GDM1 (cell line): ENCODE measurements at regions not wholly inside any gene's neighbourhood (a gene's known extent, or its start where the extent isn't known, plus 50 kb on each side); places are given as distances from the start of the nearest gene placed in this dataset.
"Not testable (repeated sequence)": the region's sequence is repeated elsewhere in the genome, so short reads cannot be mapped to it uniquely, and the experiment has no call there.

Experiments used
- DNase-seq: peaks from one replicate; lab custom pipeline; 2025; lab: John Stamatoyannopoulos, UW

DNA sequence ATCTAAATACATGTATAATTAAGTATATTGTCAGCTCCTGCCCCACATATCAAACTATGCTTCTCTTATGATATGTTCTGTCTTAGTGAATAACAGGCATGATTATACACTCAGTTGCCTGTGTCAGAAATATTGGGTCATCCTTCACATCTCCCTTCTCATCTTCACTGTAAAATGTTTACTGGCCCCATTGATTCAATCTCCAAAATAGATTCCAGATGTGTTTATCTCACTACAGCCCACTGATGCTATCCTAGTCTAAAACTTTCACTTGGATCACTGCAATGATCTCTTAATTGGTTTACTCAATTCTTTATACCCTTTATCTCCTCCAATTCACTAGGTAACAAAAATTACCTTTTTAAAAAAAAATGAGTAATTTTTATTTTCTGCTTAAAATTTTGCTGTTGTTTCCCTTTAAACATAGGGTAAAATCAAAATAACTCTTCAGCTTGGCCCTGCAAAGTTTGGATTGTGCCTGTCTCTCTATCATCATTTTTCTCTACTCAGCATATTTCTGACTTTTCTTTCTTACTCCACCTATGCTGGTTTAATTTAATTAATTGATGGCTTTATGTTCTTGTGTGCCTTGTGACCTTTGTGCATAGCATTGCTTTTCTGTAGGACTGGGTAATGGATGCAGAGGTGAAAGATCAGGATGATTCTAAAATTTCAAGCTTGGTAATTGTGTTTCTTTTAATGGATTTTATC is 233.9 kb upstream of the FOXP2 start:
- no peak for DNase-seq

DNA sequence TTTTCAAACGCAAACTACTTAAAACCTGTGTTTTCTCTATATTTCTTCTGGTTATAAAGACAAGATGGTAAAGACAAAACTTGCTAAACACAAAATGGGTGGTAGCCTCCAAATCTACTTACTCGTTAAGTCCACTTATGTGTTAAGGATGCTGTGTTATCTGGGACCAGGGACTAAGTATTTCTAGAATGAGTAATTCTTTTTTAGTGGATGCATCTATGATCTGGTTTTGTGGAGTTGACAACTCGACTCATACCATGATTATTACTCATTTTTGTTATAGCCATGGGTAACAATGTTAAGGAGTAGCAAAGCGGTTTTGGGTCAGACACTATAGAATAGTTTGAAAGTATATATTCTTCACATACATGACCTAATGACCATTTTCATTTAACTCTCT is 239.5 kb upstream of the FOXP2 start:
- DNase-seq, result no peak

DNA sequence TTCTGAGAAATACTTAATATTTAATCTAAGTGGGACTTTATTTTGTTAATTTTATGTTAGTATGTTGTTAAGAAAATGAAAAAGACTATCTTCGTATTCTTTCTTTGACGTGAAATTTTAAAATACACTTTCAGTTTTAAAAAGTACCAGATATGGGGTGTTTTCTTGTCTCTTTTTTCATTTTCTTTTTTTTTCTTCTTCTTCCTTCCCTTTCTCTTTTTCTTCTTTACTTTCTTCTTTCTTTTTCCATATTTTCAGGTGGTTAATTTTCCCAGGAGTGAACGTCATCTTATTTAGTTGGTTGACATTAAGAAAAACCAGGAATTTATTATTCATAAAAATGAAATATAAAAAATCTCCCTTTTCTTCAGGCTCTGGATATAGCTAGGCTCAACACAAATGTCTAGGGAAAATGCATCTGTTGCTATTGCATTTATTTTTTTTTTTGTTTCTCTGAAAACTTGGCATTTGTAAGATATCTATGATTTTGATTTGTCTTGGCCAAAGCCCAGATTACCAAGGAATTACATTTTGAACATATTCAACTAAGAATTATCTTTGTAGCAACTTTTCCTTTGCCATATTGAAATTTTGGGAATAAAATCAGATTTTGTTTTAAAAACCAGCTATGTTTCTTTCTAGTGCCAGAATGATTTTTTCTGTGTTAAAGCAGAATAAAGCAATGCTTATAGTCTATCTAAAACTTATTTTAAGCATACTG is 241.3 kb upstream of the FOXP2 start:
- DNase-seq, result no peak

DNA sequence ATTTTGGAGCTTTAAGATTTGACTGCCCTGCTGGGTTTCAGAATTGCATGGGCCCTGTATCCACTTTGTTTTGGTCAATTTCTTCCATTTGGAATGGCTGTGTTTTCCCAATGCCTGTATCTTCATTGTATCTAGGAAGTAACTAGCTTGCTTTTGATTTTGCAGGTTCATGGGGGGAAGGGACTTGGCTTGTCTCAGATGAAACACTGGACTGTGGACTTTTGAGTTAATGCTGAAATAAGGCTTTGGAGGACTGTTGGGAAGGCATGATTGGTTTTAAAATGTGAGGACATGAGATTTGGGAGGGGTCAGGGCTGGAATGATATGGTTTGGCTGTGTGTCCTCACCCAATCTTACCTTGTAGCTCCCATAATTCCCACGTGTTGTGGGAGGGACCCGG is 245.2 kb upstream of the FOXP2 start:
- DNase-seq, result not testable (repeated sequence)

DNA sequence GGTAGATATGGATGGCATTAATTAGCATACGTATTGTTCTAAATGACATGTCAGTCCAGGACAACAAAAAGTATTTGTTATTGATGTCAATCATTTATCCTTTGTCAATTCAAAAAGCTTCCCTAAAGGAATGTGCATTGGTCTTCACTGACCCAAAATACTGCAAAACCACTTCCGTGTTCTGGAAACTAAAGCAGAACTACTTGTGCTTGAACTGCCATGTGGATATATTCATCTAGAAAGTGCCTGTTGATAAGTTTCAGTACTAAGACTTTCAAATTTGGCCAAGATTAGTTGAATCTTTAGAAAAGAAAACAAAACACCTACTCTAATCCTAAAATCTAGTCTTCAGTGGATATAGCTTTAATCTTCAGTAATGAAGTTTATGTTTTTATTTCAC is 242.1 kb upstream of the PPP1R3A start:
- no peak for DNase-seq

DNA sequence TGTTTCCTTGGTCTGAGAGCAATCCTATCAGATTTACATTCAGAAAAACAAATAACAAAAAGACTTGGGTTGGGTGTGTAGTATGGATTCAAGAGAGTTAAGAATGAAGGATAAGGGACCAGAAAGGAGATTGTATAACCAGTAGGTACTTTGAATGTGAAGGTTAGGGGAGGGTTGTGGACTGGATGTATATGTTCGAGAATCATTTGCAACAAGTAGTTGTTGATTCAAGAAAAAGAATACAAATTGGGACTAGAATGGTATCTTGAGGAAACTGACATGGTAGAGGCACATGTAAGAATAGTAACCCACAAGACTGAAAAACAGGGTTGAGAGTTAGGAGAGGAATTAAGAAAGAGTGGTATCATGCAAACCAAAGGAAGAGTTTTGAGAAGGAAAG is 240.0 kb upstream of the PPP1R3A start:
- no peak for DNase-seq

DNA sequence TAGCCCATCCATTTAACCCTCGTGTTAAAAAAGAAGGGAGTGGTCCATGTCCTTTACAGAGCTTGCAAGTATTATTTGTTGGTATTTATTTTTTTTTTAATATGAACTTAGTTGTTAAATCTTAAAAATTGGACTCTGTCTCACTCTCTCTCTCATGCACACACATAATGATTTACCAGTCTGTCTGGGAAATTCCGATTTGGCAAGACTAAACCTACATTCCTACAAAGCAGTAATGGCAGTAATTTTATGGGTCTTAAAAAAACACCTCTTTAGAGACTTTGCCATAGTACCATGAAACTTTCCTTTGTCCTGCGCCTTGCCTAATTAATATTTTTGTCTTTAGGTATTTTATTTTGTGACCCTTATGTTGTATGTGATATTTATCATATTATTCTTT is 239.5 kb upstream of the PPP1R3A start:
- DNase-seq, result no peak

DNA sequence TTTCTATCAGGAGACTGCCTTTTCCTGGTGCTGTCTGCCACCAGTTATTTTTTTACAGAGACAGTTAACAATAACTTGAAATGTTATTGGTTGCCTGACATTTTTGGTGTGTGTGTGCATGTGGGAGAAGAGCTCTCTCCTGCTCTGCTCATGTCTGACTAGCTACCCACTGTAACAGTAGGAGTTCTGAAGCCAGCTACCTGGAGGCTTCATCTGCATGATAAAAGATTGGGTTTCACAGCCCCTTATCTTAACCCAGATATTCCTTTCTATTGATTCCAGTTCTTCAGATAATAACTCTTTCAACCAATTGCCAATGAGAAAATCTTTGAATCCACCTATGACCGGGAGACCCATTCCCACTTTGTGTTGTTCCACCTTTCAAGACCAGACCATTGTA is 237.4 kb upstream of the PPP1R3A start:
- DNase-seq, result no peak

DNA sequence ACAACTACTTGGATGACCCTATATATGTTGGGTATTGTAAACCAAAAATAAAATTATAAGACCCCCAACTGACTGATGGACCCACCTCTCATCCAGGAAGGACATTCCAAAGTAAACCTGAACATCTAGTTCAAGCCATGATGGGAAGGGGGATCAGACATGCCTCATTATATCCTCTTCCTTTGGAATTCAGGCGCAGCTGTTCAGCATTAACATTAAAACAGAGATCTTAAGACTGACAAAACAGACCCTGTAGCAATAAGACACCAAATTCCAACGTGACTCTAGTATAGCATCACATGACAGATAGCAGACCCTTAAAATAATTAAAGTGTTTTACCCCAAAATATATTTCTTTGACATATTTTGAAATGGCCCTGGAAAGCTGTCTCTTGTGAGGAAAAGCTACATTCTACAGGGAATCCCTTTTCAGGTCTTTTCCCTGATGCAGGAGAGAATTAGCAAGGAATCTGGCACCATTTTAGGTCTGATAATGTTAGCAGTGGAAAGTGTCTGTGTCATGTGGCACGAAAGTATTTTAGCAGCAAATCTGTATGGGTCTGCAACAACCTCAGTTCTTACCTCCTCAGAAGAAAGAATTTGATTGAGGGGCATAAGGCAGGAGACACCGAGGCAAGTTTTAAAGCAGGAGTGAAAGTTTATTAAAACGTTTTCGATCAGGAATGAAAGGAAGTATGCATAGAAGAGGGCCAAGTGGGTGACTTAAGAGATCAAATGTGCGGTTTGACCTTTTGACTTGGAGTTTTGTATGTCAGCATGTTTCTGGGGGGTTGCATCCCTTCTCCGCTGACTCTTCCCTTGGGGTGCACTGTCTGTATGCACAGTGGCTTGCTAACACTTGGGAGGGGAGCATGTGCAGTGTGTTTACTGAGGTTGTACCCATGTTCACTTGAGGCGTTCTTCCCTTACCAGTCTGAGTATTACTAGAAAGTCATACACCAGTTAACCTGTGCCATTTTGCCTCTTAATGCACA is 236.6 kb upstream of the PPP1R3A start:
- no peak for DNase-seq

DNA sequence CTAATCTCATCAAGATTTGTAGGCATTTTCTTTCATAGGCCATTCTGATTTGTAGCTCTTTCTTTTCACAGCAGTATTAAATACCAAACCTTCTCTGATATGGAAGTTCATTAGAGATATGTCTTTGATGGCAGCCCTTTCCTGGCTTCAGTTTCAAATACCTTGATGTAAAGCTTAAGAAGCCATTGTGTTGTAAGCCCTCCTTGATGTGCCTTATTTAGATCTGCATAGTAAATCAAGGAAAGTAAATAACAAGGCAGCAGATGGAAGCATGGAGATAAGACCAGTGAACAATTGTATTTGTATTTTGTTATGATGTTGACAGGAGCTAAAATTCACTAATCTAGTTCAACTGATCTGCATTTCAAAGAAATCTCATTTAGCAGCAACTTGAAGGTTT is 234.9 kb upstream of the PPP1R3A start:
- DNase-seq, result no peak

DNA sequence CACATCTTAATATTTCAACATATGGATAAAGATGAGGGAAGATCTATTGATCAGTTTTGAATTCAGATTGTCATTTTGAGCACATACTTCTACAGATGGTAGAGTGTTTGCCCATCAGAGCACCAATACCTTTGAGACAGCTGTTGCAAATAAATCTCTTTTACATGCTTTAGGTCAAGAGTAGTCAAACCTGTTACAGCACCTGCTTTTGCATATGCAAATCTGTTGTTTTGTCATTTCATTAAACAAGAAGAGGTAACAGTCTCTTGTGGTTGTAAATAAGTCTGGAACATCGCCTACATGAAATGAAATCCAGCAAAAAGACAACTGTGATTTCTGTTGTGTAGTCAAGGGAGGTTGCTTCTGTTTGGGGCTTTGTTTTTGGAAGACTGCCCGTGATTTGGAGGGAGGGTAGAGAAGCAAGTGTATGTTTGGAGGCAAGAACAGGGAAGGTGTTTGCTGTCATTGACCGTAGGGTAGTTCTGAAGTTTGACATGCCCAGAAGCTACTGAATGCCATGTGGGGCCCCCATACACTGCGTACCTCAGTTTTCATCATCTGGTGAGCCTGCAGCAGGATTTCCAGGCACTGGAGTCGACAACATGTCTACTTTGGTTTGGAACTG is 233.6 kb upstream of the PPP1R3A start:
- no peak for DNase-seq

DNA sequence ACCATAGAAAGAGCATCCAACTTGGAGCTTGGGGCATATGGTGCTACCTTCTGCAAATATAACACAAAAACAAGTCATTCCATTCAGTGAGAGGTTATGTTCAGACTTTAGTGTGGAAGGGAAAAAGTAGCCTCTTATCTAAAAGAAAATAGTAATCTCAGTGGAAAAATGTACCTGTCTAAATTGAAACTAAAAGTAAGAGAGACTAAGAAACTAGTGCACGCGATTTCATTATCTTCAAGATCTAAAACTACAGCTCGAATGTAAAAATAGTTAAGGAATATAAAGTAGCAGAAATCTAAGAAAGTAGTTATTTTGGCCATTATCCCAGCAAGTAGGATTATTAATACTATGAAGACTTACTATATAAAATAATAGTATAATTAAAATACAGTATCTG is 233.0 kb upstream of the PPP1R3A start:
- no peak for DNase-seq

DNA sequence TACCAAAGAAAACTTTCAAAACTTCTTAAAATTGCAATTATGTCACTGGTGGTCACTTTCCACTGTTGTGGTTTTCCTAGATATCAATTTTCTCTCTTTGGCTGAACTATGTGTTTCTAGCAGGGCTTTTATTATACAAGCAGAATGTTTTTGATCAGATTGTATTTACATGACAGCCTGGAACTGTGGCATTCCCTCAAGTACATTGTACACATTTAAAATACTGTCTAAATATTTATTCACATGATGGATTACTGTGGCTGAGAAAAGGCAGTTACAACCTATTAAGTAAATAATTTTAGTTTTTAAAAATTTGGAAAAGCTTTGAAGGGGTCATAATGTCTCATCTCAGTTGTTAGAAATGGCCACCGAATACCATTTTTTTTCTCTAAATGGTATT is 231.9 kb upstream of the PPP1R3A start:
- DNase-seq, result no peak

DNA sequence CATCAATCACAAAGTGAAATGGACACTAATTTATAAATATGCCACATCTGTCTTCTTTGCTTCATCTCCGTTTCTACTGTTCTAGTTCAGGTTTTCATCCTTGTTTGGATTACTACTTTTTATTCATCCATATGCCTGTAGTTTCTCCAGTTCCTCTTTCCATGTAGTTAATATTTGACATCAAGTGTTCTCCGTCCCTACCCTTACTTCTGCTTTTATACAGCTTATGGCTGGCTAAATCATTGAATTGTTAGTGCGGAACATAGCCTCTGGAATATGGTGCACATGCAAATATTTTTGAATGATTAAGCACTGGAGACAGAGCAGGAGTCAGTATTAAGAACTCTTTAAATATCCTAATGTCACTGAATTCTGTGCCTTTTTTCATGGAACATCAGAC is 230.0 kb upstream of the PPP1R3A start:
- DNase-seq, result peak; percentile 2

DNA sequence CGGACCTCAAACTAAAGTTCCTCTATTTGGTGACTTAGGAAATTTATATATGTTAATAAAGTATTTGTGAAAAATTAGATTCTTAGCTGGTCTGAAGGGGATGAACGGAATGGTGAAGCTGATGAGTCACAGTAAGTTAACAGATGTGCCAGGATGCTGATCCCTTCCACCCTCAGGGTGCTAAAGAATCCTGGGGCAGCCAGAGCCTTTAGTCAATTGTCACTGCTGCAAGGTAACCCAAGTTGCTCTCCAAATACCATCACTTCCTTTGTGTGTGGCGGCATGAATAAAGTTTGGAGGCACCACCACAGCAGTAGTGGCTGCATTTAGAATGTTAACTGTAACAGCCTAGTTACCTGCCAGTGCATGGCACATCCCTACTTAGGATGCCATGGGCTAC is 222.6 kb upstream of the PPP1R3A start:
- DNase-seq, result no peak

DNA sequence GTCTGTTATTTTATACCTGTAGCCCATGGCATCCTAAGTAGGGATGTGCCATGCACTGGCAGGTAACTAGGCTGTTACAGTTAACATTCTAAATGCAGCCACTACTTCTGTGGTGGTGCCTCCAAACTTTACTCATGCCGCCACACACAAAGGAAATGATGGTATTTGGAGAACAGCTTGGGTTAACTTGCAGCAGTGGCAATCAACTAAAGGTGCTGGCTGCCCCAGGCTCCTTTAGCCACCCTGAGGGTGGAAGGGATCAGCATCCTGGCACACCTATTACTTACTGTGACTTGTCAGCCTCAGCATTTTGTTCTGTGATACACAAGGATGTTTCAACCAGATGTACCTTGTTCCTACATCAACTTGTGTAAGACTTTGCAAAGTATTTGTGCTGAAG is 221.8 kb upstream of the PPP1R3A start:
- no peak for DNase-seq

DNA sequence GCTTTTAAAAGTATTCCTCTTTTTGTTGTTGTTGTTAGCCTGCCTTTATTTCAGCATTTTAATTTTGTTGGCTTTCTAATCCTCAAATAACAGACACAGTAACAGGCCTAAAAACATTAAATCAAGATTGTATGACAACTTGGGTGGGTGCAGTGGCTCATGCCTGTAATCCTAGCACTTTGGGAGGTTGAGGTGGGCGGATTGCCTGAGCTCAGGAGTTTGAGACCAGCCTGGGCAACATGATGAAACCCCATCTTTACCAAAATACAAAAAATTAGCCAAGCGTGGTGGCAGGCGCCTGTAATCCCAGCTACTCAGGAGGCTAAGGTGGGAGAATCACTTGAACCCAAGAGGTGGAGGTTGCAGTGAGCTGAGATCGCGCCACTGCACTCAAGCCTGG is 220.9 kb upstream of the PPP1R3A start:
- DNase-seq, result not testable (repeated sequence)

DNA sequence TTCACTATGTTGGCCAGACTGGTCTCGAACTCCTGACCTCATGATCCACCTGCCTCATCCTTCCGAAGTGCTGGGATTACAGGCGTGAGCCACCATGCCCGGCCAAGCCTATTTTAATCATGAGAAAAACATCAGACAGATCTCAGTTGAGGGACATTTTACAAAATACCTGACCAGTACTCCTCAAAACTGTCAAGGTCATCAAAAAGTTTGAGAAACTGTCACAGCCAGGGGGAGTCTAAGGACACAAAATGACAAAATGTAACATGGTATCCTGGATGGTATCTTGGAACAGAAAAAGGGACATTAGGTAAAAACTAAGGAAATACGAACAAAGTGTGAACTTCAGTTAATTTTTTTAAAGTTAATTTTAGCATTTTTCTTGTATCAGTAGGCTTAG is 219.8 kb upstream of the PPP1R3A start:
- no peak for DNase-seq

DNA sequence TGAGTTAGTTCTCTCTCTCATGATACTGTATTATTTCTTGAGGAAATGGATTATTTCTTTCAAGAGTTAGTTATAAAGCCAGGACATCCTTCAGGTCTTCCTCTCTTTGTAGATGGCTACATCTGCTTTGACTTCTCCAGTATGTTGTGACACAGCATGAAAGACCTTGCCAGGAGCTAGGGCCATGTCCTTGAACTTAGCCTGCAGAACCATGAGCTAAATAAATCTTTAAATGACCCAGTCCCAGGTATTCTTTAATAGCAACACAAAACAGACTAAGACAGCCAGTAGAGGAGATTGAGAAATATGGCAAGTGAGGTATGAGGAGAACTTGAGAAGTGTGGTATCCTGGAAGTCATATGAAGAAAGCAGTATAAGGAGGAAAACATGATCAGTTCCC is 214.9 kb upstream of the PPP1R3A start:
- no peak for DNase-seq

DNA sequence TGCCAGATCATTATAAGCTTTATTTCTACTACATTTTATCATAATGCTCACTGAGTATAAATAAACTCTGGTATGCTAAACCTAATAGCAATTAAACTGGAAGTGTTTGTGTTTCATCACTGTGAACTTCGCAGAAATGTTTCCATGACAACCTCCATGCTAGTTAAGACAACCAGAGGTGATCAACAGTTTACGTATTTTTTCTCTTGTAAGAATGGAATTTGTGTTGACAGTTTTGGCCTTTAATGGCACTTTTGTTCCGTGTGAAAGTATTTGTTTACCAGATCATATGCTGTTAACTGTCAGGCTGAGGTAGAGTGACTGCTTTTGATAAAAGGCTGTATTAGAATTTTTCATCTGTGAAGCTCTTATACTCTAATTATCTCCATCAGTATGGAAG is 212.1 kb upstream of the PPP1R3A start:
- no peak for DNase-seq

DNA sequence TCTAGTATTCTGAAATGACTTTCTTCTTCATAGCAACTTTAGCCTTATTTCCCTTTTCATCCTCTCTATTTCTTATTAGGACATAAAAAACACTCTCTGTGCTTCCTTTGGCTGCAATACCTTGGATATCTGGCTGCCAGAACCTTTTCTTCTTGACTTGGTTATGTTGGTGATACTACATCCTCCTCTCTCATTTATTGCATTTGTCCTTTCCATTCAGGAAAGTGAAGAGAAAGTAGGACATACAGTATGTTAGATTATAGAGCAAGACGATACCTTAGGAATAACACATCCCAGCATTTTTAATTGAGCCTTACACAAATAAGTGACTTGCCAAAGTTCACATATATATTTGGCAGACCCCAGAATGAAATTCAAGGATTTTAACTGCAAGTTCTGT is 210.1 kb upstream of the PPP1R3A start:
- DNase-seq, result no peak

DNA sequence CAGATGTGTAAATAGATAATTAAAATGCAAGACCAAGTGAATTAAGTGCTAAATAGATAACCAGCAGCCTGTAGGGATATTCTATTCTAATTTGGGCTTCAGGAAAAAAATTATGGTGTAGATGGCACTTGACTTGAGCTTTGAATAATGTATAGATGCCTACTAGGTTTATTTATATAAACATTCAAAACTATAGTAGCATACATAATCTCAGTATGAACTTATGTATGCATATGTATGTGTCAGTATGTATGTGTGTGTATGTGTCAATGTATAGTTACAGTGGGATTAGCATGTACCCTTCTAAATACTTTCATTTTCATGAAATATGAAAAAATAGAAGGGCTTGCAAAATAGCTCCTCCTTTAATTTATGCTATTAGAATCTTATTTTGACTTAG is 207.3 kb upstream of the PPP1R3A start:
- DNase-seq, result no peak
